ENCODE measurements at regions not wholly inside any gene's neighbourhood (a gene's known extent, or its start where the extent isn't known, plus 50 kb on each side); places are given as distances from the start of the nearest gene placed in this dataset. TPM values are rescaled to one million over a fixed set of nuclear protein-coding genes. Genes with fewer than 3 reads are reported as not detected.

DNA sequence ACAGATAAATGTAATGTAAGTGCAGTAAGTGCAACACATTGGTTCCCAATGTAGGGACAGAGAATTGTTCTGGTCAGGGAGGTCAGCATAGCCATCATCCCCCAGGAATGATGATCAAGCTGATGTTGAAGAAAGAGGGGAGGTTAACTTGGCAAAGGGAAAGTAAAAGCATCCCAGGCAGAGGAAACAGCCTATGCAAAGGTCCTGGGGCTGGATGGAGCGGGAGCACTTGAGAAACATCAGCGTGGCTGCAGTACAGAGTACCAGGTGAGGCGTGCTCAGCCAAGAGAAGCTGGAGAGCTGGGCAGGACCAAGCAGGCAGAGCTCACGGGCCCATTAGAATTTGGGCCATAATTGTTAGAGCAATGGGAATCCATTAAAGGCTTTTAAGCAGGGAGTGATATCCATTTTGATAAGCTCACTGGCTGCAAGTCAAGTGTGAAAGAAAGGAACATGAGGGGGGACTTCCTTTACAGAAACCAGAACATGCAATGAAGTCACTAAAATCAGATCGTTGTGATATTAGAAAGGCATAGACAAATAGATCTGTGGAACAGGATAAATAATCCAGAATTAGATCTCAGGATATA is 50.1 kb upstream of the HAND1 start:
- no peak overlapping the region for H3K4me3 ChIP-seq (ENCODE audit: low read length)
- H3K79me2 ChIP-seq (ENCODE audit: low read length) = no peaks in the 10 kb centered on the region
- H3K27me3 ChIP-seq (ENCODE audit: low read length) = no peaks in the 10 kb centered on the region
- H2AFZ ChIP-seq (ENCODE audit: low read length) = no peak overlapping the region
- H3K36me3 ChIP-seq (ENCODE audit: insufficient read depth, low read length) = no peaks in the 10 kb centered on the region
- H3K4me1 ChIP-seq (ENCODE audit: low read length) = no peaks in the 10 kb centered on the region
- H4K20me1 ChIP-seq (ENCODE audit: insufficient read depth, low read depth, low read length) = no peaks in the 10 kb centered on the region
- no peak overlapping the region for H3K27ac ChIP-seq (ENCODE audit: low read length)
- H3K4me2 ChIP-seq (ENCODE audit: low read depth, low read length, poor library complexity, severe bottlenecking) = no peak overlapping the region
- no peak overlapping the region for H3K9ac ChIP-seq (ENCODE audit: low read length)
- H3K9me2 ChIP-seq (replicated peaks; ENCODE audit: insufficient read depth, low read length) = no peaks in the 10 kb centered on the region
- no peaks in the 10 kb centered on the region for H3K9me3 ChIP-seq (ENCODE audit: low read length)
- no peak for DNase-seq

Small RNAs in the stretch of these regions (small RNA-seq; reads per million reads assigned to genes)
- gene MIR1303 = not detected
- gene MIR3141 = not detected

Data from Karpas-422 (cell line).